Ishikawa (cell line): ENCODE measurements at regions not wholly inside any gene's neighbourhood (a gene's known extent, or its start where the extent isn't known, plus 50 kb on each side); places are given as distances from the start of the nearest gene placed in this dataset.

ENCODE experiments used
- CEBPB ChIP-seq: IDR thresholded peaks from 2 replicates; pipeline ENCODE4 v1.6.1; 2012
- EGR1 ChIP-seq: IDR thresholded peaks from 2 replicates; pipeline ENCODE4 v1.6.1; 2012
- MAX ChIP-seq: IDR thresholded peaks from 2 replicates; pipeline ENCODE4 v1.6.1; 2012
- NFIC ChIP-seq: IDR thresholded peaks from 2 replicates; pipeline ENCODE4 v1.6.1; 2012
- REST ChIP-seq: IDR thresholded peaks from 2 replicates; pipeline ENCODE4 v1.6.1; 2012; ENCODE audit warnings: low read depth, mild to moderate bottlenecking
- TAF1 ChIP-seq: IDR thresholded peaks from 2 replicates; pipeline ENCODE4 v1.6.1; 2012; ENCODE audit warnings: low read depth, mild to moderate bottlenecking
- TCF12 ChIP-seq: IDR thresholded peaks from 2 replicates; pipeline ENCODE4 v1.6.1; 2012; ENCODE audit warnings: low read depth
- TEAD4 ChIP-seq: IDR thresholded peaks from 2 replicates; pipeline ENCODE4 v1.6.1; 2012
- YY1 ChIP-seq: IDR thresholded peaks from 2 replicates; pipeline ENCODE4 v1.6.1; 2012; ENCODE audit warnings: low read depth

GRCh38 chr7:82567356-82567755 lies 123.8 kb upstream of the CACNA2D1 start:
- TF ChIP-seq MAX, result no peak
- no peak for TF ChIP-seq EGR1
- no peak for TF ChIP-seq NFIC
- no peak for TF ChIP-seq CEBPB
- TF ChIP-seq REST, result no peak
- no peak for TF ChIP-seq TCF12
- TF ChIP-seq TEAD4, result no peak
- no peak for TF ChIP-seq TAF1
- no peak for TF ChIP-seq YY1
